ENCODE measurements at regions not wholly inside any gene's neighbourhood (a gene's known extent, or its start where the extent isn't known, plus 50 kb on each side); places are given as distances from the start of the nearest gene placed in this dataset.

DNA sequence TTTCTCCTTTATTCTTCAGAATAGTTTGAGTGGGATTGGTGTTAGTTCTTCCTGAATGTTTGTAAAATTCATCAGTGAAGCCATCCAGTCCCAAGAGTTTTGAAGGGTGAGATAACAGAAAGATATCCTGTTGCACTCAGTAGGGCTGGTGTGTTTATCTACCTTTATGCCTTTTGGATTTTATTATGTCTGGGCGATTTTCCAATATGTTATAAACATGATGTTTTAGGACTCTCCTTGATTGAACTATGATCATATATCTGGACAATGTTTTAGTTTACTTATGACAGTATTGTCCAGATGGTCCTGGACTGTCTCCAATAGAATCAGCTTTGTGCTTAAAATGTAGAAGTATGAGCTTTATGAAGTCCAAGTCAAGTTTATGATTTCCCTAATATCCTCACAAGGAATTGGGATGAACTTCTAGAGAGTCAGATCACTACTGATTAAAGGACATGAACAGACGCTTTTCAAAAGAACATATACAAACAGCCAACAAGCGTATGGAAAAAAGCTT, 77.6 kb upstream of the ITM2A start:
- H2AFZ ChIP-seq (ENCODE audit: low read depth, low read length), result no peak overlapping the region
- H3K79me2 ChIP-seq (ENCODE audit: control insufficient read depth, insufficient read depth, low read length), result no peaks in the 10 kb centered on the region
- no peaks in the 10 kb centered on the region for H4K20me1 ChIP-seq (replicated peaks; ENCODE audit: control insufficient read depth, extremely low read depth, insufficient read depth, low read length)
- no peak overlapping the region for H3K4me3 ChIP-seq (replicated peaks in 1 of 3; ENCODE audit: insufficient read depth in 1 of 3, low read depth in 1 of 3, low read length in 3 of 3)
- TF ChIP-seq EZH2 (IDR thresholded peaks at IDR 0.05; ENCODE audit: borderline replicate concordance, low read depth, low read length, severe bottlenecking) (no peak), POLR2A (IDR thresholded peaks at IDR 0.05; ENCODE audit: low read depth, low read length) (no peak), GATA2 (IDR thresholded peaks at IDR 0.05; ENCODE audit: insufficient read depth, insufficient read length, low read depth, low read length) (no peak), FOS (IDR thresholded peaks at IDR 0.05; ENCODE audit: borderline replicate concordance, insufficient read depth, low read length) (no peak), MYC (IDR thresholded peaks at IDR 0.05; ENCODE audit: low read depth, low read length) (no peak), POLR2AphosphoS5 (IDR thresholded peaks at IDR 0.05; ENCODE audit: insufficient read depth, low read depth, low read length) (no peak), MAX (IDR thresholded peaks at IDR 0.05; ENCODE audit: insufficient read depth, insufficient read length) (no peak), JUN (IDR thresholded peaks at IDR 0.05; ENCODE audit: borderline replicate concordance, insufficient read depth, insufficient read length, low read depth) (no peak)
- TF ChIP-seq, protein P1, sequence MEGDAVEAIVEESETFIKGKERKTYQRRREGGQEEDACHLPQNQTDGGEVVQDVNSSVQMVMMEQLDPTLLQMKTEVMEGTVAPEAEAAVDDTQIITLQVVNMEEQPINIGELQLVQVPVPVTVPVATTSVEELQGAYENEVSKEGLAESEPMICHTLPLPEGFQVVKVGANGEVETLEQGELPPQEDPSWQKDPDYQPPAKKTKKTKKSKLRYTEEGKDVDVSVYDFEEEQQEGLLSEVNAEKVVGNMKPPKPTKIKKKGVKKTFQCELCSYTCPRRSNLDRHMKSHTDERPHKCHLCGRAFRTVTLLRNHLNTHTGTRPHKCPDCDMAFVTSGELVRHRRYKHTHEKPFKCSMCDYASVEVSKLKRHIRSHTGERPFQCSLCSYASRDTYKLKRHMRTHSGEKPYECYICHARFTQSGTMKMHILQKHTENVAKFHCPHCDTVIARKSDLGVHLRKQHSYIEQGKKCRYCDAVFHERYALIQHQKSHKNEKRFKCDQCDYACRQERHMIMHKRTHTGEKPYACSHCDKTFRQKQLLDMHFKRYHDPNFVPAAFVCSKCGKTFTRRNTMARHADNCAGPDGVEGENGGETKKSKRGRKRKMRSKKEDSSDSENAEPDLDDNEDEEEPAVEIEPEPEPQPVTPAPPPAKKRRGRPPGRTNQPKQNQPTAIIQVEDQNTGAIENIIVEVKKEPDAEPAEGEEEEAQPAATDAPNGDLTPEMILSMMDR (IDR thresholded peaks at IDR 0.05; ENCODE audit: extremely low read depth in 1 of 2, insufficient read depth in 1 of 2, low read depth in 1 of 2, low read length in 2 of 2), result no peak
- H3K9me3 ChIP-seq (replicated peaks; ENCODE audit: control insufficient read depth, insufficient read depth, low read length), result no peaks in the 10 kb centered on the region
- H3K36me3 ChIP-seq (ENCODE audit: control insufficient read depth in 2 of 2, extremely low read depth in 1 of 2, insufficient read depth in 2 of 2, low read length in 2 of 2), result no peaks in the 10 kb centered on the region
- H3K9me1 ChIP-seq (replicated peaks; ENCODE audit: control insufficient read depth, extremely low read depth, insufficient read depth, low read length), result no peaks in the 10 kb centered on the region
- DNase-seq (ENCODE audit: low read depth, low spot score) (no peak), FAIRE-seq (no peak)
- intact Hi-C loops (cut with micrococcal nuclease), result no loop called here
- H3K4me2 ChIP-seq (ENCODE audit: insufficient read depth, low read length), result no peak overlapping the region
- H3K27ac ChIP-seq (ENCODE audit: insufficient read depth, low read depth, low read length), result no peak overlapping the region
- no peak overlapping the region for H3K9ac ChIP-seq (replicated peaks; ENCODE audit: extremely low read depth, insufficient read depth, low read length)
- ChIA-PET POLR2A (no interaction called here), CTCF (no interaction called here)
- H3K4me1 ChIP-seq (ENCODE audit: control insufficient read depth, extremely low read depth, insufficient read depth, low read length), result no peaks in the 10 kb centered on the region
- dilution Hi-C loops (cut with MboI; ENCODE audit: extremely low pct_ligation_motif_present, low sequenced_read_pairs), result no loop called here
- no TSS peak for BruUV-seq (replicated peaks)
- H3K27me3 ChIP-seq (ENCODE audit: control insufficient read depth in 2 of 2, insufficient read depth in 2 of 2, low read length in 2 of 2), result no peaks in the 10 kb centered on the region
